ENCODE measurements at regions not wholly inside any gene's neighbourhood (a gene's known extent, or its start where the extent isn't known, plus 50 kb on each side); places are given as distances from the start of the nearest gene placed in this dataset.

GRCh38 chr18:29154196-29154757 lies 977.3 kb upstream of the CDH2 start:
- Mint-ChIP-seq H3K9me3 (no peaks in the 10 kb centered on the region), H3K27ac (no peak overlapping the region), H3K27me3 (ENCODE audit: low read depth) (no peaks in the 10 kb centered on the region), H3K4me1 (peaks cover 12 to 16% of the 10 kb centered on the region in 2 experiments), H3K36me3 (ENCODE audit: insufficient read depth in 1 of 3, low read depth in 3 of 3) (no peaks in the 10 kb centered on the region), H3K4me3 (no peak overlapping the region)
- Histone ChIP-seq H3K4ac (ENCODE audit: low read depth, low read length) (no peak overlapping the region), H3K79me1 (ENCODE audit: insufficient read depth, low read depth, low read length, poor library complexity, severe bottlenecking) (no peaks in the 10 kb centered on the region), H3K23ac (ENCODE audit: insufficient read length, low read depth, low read length) (no peak overlapping the region), H3K14ac (ENCODE audit: insufficient read depth, low read length) (no peak overlapping the region), H3K79me2 (ENCODE audit: insufficient read depth, low read length) (no peaks in the 10 kb centered on the region), H3K4me1 (ENCODE audit: insufficient read depth, low read length) (peaks cover 3% of the 10 kb centered on the region; the same call in 1 of the 2 replicates), H2BK15ac (ENCODE audit: low read depth, low read length) (no peak overlapping the region), H3K18ac (ENCODE audit: insufficient read length, low read depth, low read length) (no peak overlapping the region), H2BK20ac (ENCODE audit: low read depth, low read length, poor library complexity, severe bottlenecking) (no peak overlapping the region), H3K27ac (ENCODE audit: insufficient read length, low read depth, low read length) (no peak overlapping the region), H3K56ac (ENCODE audit: insufficient read length, low read depth, low read length) (no peak overlapping the region), H2BK12ac (ENCODE audit: insufficient read length, low read depth, low read length) (no peak overlapping the region), H4K20me1 (ENCODE audit: control insufficient read depth, insufficient read depth, insufficient read length) (no peaks in the 10 kb centered on the region), H2AK5ac (ENCODE audit: insufficient read length, low read length) (no peak overlapping the region), H4K5ac (ENCODE audit: insufficient read length, low read depth, low read length) (no peak overlapping the region), H2BK120ac (ENCODE audit: low read depth, low read length, poor library complexity, severe bottlenecking) (no peak overlapping the region), H4K8ac (replicated peaks; ENCODE audit: insufficient read length, low read depth, low read length) (no peak overlapping the region), H3K27me3 (ENCODE audit: insufficient read depth, low read length) (no peaks in the 10 kb centered on the region), H3K23me2 (ENCODE audit: insufficient read length, low read depth, low read length, poor library complexity, severe bottlenecking) (no peaks in the 10 kb centered on the region), H2BK5ac (ENCODE audit: insufficient read length, low read length) (no peak overlapping the region), H2AFZ (ENCODE audit: low read length) (no peak overlapping the region), H3K4me2 (ENCODE audit: insufficient read depth, insufficient read length, low read length) (no peak overlapping the region), H4K91ac (ENCODE audit: insufficient read length, low read depth, low read length) (no peak overlapping the region), H3K9ac (ENCODE audit: extremely low read depth, insufficient read length, low read length) (no peak overlapping the region), H3T11ph (ENCODE audit: low read length) (no peak overlapping the region), H3K9me3 (ENCODE audit: control insufficient read depth, low read depth, low read length) (no peaks in the 10 kb centered on the region)
- WGBS (ENCODE audit: extremely low coverage, insufficient read length, low lambda C conversion rate), result no CpG with 5 or more reads among the region's 1 CpG
- DNase-seq, result no peak
- no peak for TF ChIP-seq CTCF (conservative IDR thresholded peaks at IDR 0.05)
